DMS 273 (cell line): ENCODE measurements at regions not wholly inside any gene's neighbourhood (a gene's known extent, or its start where the extent isn't known, plus 50 kb on each side); places are given as distances from the start of the nearest gene placed in this dataset.

Source experiments
- DNase-seq: peaks from one replicate; lab custom pipeline; 2025; ENCODE audit not compliant: unreplicated experiment; lab: John Stamatoyannopoulos, UW

GRCh38 chr9:108093773-108094675 is 604.5 kb upstream of the KLF4 start:
- DNase-seq = no peak

DNA sequence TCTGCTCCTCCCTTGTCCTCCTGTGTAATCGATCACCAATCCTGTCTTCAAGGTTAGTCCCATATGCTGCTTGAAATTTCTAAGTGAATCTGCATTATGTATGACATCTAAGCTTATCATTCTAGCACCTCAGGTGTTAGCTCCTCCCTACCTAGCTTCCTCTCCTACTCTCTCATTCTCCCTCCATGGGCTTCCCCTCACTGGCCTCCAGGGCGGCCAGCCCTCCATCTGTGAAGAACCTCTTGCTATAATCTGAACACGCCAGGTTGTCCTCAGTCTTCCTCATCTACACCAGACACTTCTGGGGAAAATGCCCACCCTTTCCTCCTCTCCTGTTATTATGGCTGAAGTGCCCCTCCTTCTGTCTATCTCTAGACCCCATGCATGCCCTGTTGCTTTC is 599.3 kb upstream of the KLF4 start:
- no peak for DNase-seq

GRCh38 chr9:108087781-108088180 is 598.2 kb upstream of the KLF4 start:
- DNase-seq = peak; percentile 10

GRCh38 chr9:108086624-108087023 is 597.1 kb upstream of the KLF4 start:
- no peak for DNase-seq

DNA sequence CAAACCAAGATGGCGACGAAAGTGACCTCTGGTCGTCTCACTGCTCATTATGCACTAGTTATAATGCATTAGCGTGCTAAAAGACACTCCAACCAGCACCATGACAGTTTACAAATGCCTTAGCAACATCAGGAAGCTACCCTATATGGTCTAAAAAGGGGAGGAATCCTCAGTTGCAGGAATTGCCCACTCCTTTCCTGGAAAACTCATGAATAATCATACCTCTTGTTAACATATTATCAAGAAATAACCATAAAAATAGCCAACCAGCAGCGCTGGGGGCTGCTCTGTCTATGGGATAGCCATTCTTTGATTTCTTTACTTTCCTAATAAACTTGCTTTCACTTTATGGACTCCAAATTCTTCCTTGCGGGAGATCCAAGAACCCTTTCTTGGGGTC is 595.7 kb upstream of the KLF4 start:
- no peak for DNase-seq

DNA sequence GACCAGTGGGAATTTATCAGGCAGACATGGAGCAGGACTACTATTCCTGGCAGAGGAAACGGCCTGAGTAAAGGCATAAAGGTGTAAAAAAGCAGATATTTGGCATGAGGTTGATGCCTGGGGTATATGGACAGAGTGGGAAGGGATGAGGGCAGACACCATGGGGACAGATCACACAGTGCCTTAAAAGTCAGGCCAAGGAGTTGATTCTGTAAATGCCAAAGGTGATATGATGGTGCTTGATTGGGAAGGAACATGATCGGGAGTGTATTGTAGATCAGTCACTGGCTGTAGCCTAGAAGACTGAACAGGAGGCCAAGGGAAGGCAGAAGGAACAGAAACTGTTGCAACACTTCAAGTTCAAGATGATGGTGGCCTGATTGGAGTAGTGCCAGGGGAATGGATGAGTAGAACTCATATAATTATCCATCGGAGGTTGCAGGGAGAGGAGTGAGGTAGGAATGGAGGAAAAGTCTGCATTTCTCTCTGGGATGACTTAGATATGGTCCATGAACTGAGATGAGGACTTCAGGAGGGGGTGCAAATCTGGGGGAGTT is 594.3 kb upstream of the KLF4 start:
- DNase-seq = no peak

- DNase-seq = peak; percentile 18
Observed at GRCh38 chr9:108083160-108083750, 593.7 kb upstream of the KLF4 start.

- DNase-seq = no peak
Observed at GRCh38 chr9:108081112-108081511, 591.5 kb upstream of the KLF4 start.

DNA sequence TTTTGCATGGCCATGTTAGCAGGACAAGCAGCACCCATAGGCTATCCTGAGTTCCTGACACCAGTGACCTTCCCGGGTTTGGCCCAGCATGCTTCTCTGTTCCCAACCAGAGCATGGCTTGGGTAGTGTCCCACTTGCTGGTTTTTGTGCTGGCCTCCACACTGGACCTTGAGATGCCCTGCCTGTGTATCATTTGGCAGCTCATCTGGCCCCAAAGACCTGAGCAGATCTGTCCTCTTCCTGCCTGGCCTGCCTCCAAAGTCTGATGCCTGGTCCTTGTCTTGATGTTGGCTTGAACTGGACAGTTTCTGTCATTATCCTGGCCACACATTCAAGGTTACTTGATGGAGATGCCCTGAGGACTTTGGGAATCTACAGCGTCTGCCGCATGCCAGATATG is 590.7 kb upstream of the KLF4 start:
- DNase-seq = no peak

- DNase-seq = peak; percentile 35
Observed at GRCh38 chr9:108078811-108079210, 589.2 kb upstream of the KLF4 start.

GRCh38 chr9:108078375-108078774 is 588.8 kb upstream of the KLF4 start:
- DNase-seq = no peak

DNA sequence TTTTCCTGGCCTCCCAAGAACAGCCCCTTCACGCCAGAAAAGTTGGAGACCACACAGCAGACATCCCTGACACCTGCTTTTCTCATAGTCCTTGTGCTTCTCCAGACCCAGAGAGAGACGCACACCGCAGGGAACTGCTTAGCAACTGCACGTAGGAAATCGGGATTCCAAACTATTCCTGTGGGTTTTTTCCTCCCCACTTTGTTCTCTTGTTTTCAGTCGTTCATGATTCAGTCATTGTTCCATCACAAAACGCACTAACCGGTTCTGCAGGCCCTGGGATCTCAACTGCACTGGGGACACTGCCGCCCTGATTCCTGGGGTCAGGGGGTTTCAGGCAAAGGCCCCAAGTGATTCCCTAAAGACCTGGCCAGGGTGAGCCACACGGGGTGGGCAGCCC is 588.0 kb upstream of the KLF4 start:
- no peak for DNase-seq

DNA sequence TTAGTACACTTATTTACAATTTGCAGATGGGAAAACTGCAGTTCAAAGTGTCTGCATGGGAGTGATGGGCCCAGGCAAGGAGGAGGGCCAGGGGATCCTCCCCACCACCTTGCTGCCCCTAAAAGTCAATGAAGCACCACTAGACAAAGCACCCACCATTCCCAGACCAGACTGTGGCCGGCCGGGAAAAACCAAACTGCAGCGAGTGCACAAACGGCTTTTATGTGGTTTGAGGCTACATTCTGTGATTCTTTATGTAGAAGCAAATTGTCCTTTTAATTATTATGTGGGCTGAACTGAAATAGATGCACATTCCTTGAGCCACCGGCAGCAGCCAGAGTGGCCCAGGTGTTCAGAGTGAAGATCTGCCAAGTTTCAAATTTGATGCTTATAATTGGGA is 585.3 kb upstream of the KLF4 start:
- no peak for DNase-seq

GRCh38 chr9:108073823-108074222 is 584.3 kb upstream of the KLF4 start:
- no peak for DNase-seq

- no peak for DNase-seq
Observed at GRCh38 chr9:108072740-108073139, 583.2 kb upstream of the KLF4 start.

- no peak for DNase-seq
Observed at GRCh38 chr9:108070861-108071260, 581.3 kb upstream of the KLF4 start.

DNA sequence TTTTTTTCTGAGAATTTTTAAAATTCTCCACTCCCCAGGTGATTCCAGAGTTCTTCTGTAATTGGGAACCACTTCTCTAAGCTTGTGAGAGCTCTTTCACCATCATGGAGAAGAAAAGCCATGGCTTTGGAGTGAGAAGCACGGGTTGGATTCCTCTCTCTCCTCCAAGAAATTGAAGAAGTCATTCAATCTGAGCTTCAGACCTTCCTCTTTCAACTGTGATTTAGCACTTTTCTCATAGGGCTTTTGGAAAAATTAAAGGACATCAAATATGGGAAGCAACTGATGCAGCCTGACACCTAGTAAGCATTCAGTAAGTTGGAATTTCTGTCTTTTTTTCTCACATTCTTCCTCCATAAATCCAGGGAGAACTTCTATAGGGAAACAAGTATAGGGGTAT is 580.4 kb upstream of the KLF4 start:
- no peak for DNase-seq

DNA sequence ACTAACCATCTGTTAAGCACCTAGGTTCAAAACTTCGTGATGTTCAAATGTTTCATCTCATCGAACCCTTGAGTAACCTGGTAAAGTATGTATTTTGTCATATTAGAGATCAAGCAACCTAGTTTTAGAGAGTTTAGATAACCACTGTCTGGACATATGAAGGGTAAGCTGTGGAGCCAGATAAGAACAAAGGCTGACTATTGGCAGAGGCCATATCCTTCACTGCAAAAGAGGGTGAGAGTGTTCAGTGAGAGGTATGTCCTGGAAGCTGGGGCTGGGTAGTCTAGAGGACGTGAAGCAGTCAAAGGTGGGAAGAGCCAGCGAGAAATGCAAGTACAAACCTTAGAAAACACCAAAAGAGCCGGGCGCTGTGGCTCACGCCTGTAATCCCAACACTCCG is 573.1 kb upstream of the KLF4 start:
- no peak for DNase-seq

GRCh38 chr9:108060175-108060574 is 570.6 kb upstream of the KLF4 start:
- no peak for DNase-seq

DNA sequence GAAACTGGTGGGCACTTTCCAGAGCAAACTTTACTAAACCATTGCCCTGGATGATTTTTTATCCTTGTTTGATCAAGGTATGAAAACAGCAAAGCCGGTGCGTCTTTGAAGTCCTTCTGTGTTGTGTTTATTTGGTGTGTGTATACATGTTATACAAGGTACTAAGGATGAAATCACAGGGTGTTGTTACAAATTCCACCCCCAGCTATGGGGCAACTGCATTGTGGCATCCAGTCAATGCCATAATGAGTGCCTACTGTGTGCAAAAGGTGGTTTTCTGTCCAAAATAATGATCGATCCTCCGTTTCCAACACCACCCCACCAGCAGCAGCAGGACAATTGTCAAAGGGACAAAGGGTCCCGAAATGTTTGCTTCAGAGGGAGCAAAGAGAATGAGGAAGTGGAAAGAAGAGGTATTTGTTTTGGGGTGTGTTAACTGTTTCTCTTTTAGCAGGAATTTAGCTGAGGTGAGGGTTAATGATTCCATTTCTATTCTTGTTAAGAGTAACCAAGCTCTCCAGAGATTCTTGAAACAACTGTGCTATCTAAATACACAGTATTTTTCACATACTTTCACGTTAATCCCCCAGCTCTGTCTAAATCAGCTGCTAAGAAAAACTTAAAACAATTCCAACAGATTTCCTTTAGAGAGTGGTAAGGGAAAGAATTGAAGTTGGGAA is 568.7 kb upstream of the KLF4 start:
- no peak for DNase-seq

- DNase-seq = peak; percentile 3
Observed at GRCh38 chr9:108057421-108058134, 568.0 kb upstream of the KLF4 start.
